ENCODE measurements at regions not wholly inside any gene's neighbourhood (a gene's known extent, or its start where the extent isn't known, plus 50 kb on each side); places are given as distances from the start of the nearest gene placed in this dataset.
"Not testable (repeated sequence)": the region's sequence is repeated elsewhere in the genome, so short reads cannot be mapped to it uniquely, and the experiment has no call there.

- no peak for ATAC-seq
- TF ChIP-seq RARB (CRISPR knock-in tag; IDR thresholded peaks at IDR 0.05) (no peak), ISL1 (CRISPR knock-in tag; IDR thresholded peaks at IDR 0.05) (no peak), TSHZ2 (CRISPR knock-in tag; IDR thresholded peaks at IDR 0.05) (no peak), ZNF8 (CRISPR knock-in tag; IDR thresholded peaks at IDR 0.05) (no peak), BACH2 (CRISPR knock-in tag; IDR thresholded peaks at IDR 0.05; ENCODE audit: borderline replicate concordance) (no peak), ZNF565 (CRISPR knock-in tag; conservative IDR thresholded peaks at IDR 0.05; ENCODE audit: low read depth) (no peak), GLIS3 (CRISPR knock-in tag; IDR thresholded peaks at IDR 0.05) (no peak), CSDC2 (CRISPR knock-in tag; IDR thresholded peaks at IDR 0.05) (no peak), ESRRG (CRISPR knock-in tag; IDR thresholded peaks at IDR 0.05) (no peak), ARNTL (CRISPR knock-in tag; IDR thresholded peaks at IDR 0.05; ENCODE audit: borderline replicate concordance, low read depth) (no peak), CSRNP3 (CRISPR knock-in tag; IDR thresholded peaks at IDR 0.05) (no peak), POU6F1 (CRISPR knock-in tag; IDR thresholded peaks at IDR 0.05; ENCODE audit: borderline replicate concordance, low read depth) (no peak)
Observed at GRCh38 chr6:14386263-14386662, 268.7 kb downstream of the CD83 start.

GRCh38 chr6:14386668-14387067, 269.1 kb downstream of the CD83 start:
- no peak for TF ChIP-seq BACH2 (CRISPR knock-in tag; IDR thresholded peaks at IDR 0.05; ENCODE audit: borderline replicate concordance)
- no peak for TF ChIP-seq OSR1 (CRISPR knock-in tag; IDR thresholded peaks at IDR 0.05)
- no peak for TF ChIP-seq ARNTL (CRISPR knock-in tag; IDR thresholded peaks at IDR 0.05; ENCODE audit: borderline replicate concordance, low read depth)
- no peak for TF ChIP-seq ZNF565 (CRISPR knock-in tag; conservative IDR thresholded peaks at IDR 0.05; ENCODE audit: low read depth)
- TF ChIP-seq CREB5 (CRISPR knock-in tag; IDR thresholded peaks at IDR 0.05; ENCODE audit: low read depth): no peak
- TF ChIP-seq TSHZ2 (CRISPR knock-in tag; IDR thresholded peaks at IDR 0.05): no peak
- no peak for ATAC-seq

- TF ChIP-seq CSDC2 (CRISPR knock-in tag; IDR thresholded peaks at IDR 0.05) (no peak), ZNF70 (CRISPR knock-in tag; IDR thresholded peaks at IDR 0.05) (no peak), OSR1 (CRISPR knock-in tag; IDR thresholded peaks at IDR 0.05) (no peak), ARNTL (CRISPR knock-in tag; IDR thresholded peaks at IDR 0.05; ENCODE audit: borderline replicate concordance, low read depth) (no peak), CSRNP3 (CRISPR knock-in tag; IDR thresholded peaks at IDR 0.05) (no peak), PATZ1 (CRISPR knock-in tag; IDR thresholded peaks at IDR 0.05; ENCODE audit: borderline replicate concordance) (no peak), ZC3H10 (CRISPR knock-in tag; IDR thresholded peaks at IDR 0.05) (no peak), CREB5 (CRISPR knock-in tag; IDR thresholded peaks at IDR 0.05; ENCODE audit: low read depth) (no peak), ZNF8 (CRISPR knock-in tag; IDR thresholded peaks at IDR 0.05) (no peak), ZNF565 (CRISPR knock-in tag; conservative IDR thresholded peaks at IDR 0.05; ENCODE audit: low read depth) (no peak), TOX (CRISPR knock-in tag; IDR thresholded peaks at IDR 0.05; ENCODE audit: borderline replicate concordance) (no peak)
- no peak for ATAC-seq
Observed at GRCh38 chr6:14388371-14388770, 270.8 kb downstream of the CD83 start.

- not testable (repeated sequence) for ATAC-seq
Observed at GRCh38 chr6:14389776-14390175, 272.2 kb downstream of the CD83 start.
